ENCODE measurements at regions not wholly inside any gene's neighbourhood (a gene's known extent, or its start where the extent isn't known, plus 50 kb on each side); places are given as distances from the start of the nearest gene placed in this dataset.

GRCh38 chr7:16084370-16084769, 337.0 kb downstream of the CRPPA start:
- DNase-seq = no peak

GRCh38 chr7:16083931-16084330, 337.4 kb downstream of the CRPPA start:
- DNase-seq = no peak

GRCh38 chr7:16080131-16080530, 341.2 kb downstream of the CRPPA start:
- DNase-seq = no peak

- no peak for DNase-seq
These were observed 341.6 kb downstream of the CRPPA start for GRCh38 chr7:16079723-16080122.

GRCh38 chr7:16078076-16078952, 343.0 kb downstream of the CRPPA start:
- DNase-seq = peak in 1 of 2 experiments; percentile 6

GRCh38 chr7:16071246-16071857, 350.0 kb downstream of the CRPPA start:
- peak in 1 of 2 experiments; percentile 3 for DNase-seq

- no peak for DNase-seq
These were observed 350.5 kb downstream of the CRPPA start for GRCh38 chr7:16070806-16071205.

- no peak for DNase-seq
These were observed 351.3 kb downstream of the CRPPA start for GRCh38 chr7:16069998-16070397.

- DNase-seq = no peak
These were observed 353.2 kb downstream of the CRPPA start for GRCh38 chr7:16068183-16068582.

- DNase-seq = no peak
These were observed 353.6 kb downstream of the CRPPA start for GRCh38 chr7:16067711-16068110.

GRCh38 chr7:16066805-16067459, 354.4 kb downstream of the CRPPA start:
- no peak for DNase-seq

- no peak for DNase-seq
These were observed 355.4 kb downstream of the CRPPA start for GRCh38 chr7:16065939-16066338.

- DNase-seq = no peak
These were observed 357.3 kb downstream of the CRPPA start for GRCh38 chr7:16063716-16064675.

- no peak for DNase-seq
These were observed 358.1 kb downstream of the CRPPA start for GRCh38 chr7:16063221-16063620.

GRCh38 chr7:16062269-16062668, 359.1 kb downstream of the CRPPA start:
- DNase-seq = no peak

- no peak for DNase-seq
These were observed 359.7 kb downstream of the CRPPA start for GRCh38 chr7:16061630-16062029.

- DNase-seq = no peak
These were observed 360.3 kb downstream of the CRPPA start for GRCh38 chr7:16061011-16061410.

GRCh38 chr7:16060502-16060901, 360.8 kb downstream of the CRPPA start:
- DNase-seq = no peak

- DNase-seq = no peak
These were observed 365.9 kb downstream of the CRPPA start for GRCh38 chr7:16055263-16055976.

- no peak for DNase-seq
These were observed 365.2 kb upstream of the MEOX2 start for GRCh38 chr7:16051561-16052255.

- DNase-seq = no peak
These were observed 359.6 kb upstream of the MEOX2 start for GRCh38 chr7:16046041-16046440.

Measured in activated CD4-positive, alpha-beta T cell treated with anti-CD3 and anti-CD28 coated beads, Interleukin-2, amount 50 U/mL, for 48 hours (primary cell).